ENCODE measurements at regions not wholly inside any gene's neighbourhood (a gene's known extent, or its start where the extent isn't known, plus 50 kb on each side); places are given as distances from the start of the nearest gene placed in this dataset.

DNA sequence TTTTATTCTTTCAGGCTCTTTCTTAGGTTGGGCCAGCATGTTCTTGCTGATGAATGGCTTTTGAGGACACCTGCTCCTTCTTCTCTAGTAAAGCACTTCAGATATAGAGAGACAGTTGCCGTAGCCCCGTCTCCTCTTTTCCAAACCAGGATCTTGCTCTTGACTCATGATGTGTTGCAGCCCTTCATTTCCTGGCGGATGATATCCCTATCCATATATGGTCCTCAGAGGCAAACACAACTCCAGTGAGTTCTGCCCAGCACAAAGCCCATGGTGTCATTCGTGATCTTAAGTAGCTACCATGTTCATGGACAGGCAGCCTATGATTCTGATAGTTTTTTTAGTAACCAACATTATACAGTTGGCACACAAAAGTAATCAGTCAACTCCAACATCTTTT lies 59.8 kb upstream of the ACSL1 start:
- Histone ChIP-seq H3K9me3 (ENCODE audit: low read depth, low read length) (no peaks in the 10 kb centered on the region), H3K4me3 (ENCODE audit: insufficient read depth, low read length) (no peak overlapping the region), H3K27me3 (ENCODE audit: insufficient read depth, low read length) (no peaks in the 10 kb centered on the region), H3K79me2 (ENCODE audit: insufficient read depth, low read length) (no peaks in the 10 kb centered on the region), H4K20me1 (ENCODE audit: insufficient read depth, low read length) (no peaks in the 10 kb centered on the region), H3K4me1 (ENCODE audit: insufficient read depth, low read length) (no peaks in the 10 kb centered on the region), H2AFZ (ENCODE audit: low read length) (no peak overlapping the region), H3K36me3 (ENCODE audit: insufficient read depth, low read length) (no peaks in the 10 kb centered on the region), H3K27ac (ENCODE audit: low read depth, low read length) (no peak overlapping the region), H3K4me2 (ENCODE audit: insufficient read depth, low read length) (no peak overlapping the region)
- DNase-seq (ENCODE audit: insufficient read length, low spot score, missing footprints) = no peak
- TF ChIP-seq, protein P1, sequence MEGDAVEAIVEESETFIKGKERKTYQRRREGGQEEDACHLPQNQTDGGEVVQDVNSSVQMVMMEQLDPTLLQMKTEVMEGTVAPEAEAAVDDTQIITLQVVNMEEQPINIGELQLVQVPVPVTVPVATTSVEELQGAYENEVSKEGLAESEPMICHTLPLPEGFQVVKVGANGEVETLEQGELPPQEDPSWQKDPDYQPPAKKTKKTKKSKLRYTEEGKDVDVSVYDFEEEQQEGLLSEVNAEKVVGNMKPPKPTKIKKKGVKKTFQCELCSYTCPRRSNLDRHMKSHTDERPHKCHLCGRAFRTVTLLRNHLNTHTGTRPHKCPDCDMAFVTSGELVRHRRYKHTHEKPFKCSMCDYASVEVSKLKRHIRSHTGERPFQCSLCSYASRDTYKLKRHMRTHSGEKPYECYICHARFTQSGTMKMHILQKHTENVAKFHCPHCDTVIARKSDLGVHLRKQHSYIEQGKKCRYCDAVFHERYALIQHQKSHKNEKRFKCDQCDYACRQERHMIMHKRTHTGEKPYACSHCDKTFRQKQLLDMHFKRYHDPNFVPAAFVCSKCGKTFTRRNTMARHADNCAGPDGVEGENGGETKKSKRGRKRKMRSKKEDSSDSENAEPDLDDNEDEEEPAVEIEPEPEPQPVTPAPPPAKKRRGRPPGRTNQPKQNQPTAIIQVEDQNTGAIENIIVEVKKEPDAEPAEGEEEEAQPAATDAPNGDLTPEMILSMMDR (IDR thresholded peaks at IDR 0.05; ENCODE audit: extremely low read depth, low read depth, low read length) = no peak

DNA sequence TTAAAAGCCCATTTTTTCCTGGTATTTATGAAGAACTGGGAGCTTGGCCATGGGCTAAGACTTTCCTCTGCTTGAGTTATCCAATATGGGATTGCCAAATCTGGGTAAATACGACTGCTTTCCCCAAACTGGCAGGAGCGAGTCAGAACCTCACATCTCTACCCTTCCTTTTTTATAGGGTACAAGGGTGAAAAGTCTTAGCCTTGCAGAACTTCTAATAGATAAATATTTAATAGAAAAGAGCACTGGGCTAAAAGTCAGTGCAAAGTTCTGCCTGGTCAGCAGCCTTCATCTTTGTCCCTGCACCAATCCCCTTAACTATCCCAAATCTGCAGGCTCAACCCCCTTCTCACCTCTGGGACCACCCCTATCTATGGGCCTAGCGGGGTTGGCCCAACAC lies 61.6 kb upstream of the ACSL1 start:
- H3K4me3 ChIP-seq (ENCODE audit: insufficient read depth, low read length) = no peak overlapping the region
- DNase-seq (ENCODE audit: insufficient read length, low spot score, missing footprints) = no peak
- no peak overlapping the region for H3K4me2 ChIP-seq (ENCODE audit: insufficient read depth, low read length)
- H3K4me1 ChIP-seq (ENCODE audit: insufficient read depth, low read length) = no peaks in the 10 kb centered on the region
- H3K27me3 ChIP-seq (ENCODE audit: insufficient read depth, low read length) = no peaks in the 10 kb centered on the region
- H3K27ac ChIP-seq (ENCODE audit: low read depth, low read length) = no peak overlapping the region
- H2AFZ ChIP-seq (ENCODE audit: low read length) = no peak overlapping the region
- H3K79me2 ChIP-seq (ENCODE audit: insufficient read depth, low read length) = no peaks in the 10 kb centered on the region
- no peaks in the 10 kb centered on the region for H3K36me3 ChIP-seq (ENCODE audit: insufficient read depth, low read length)
- H4K20me1 ChIP-seq (ENCODE audit: insufficient read depth, low read length) = no peaks in the 10 kb centered on the region
- TF ChIP-seq, protein P1 (IDR thresholded peaks at IDR 0.05; ENCODE audit: extremely low read depth, low read depth, low read length) = no peak
- H3K9me3 ChIP-seq (ENCODE audit: low read depth, low read length) = no peaks in the 10 kb centered on the region

DNA sequence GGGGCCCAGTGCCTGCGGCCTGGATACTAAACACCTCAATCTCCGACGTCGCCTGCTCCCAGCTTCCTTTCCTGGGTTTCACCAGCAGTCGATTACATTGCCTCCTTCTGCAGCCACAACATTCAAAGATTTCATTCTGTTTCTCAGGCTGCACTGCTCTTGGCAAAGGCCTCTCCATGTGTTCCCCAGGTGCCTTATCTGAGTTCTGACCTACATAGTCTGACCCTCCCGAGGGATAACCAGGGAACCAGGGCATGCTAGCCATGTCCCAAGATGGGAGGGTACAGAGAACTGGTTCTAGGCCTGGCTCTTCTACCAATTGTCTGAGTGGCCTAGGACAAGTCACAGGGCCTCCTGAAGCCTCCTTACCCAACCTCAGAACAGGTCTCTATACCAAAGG lies 62.2 kb upstream of the ACSL1 start:
- H3K4me1 ChIP-seq (ENCODE audit: insufficient read depth, low read length) = no peaks in the 10 kb centered on the region
- no peaks in the 10 kb centered on the region for H3K9me3 ChIP-seq (ENCODE audit: low read depth, low read length)
- no peaks in the 10 kb centered on the region for H3K27me3 ChIP-seq (ENCODE audit: insufficient read depth, low read length)
- no peak for DNase-seq (ENCODE audit: insufficient read length, low spot score, missing footprints)
- H3K36me3 ChIP-seq (ENCODE audit: insufficient read depth, low read length) = no peaks in the 10 kb centered on the region
- TF ChIP-seq, protein P1 (IDR thresholded peaks at IDR 0.05; ENCODE audit: extremely low read depth, low read depth, low read length) = no peak
- no peak overlapping the region for H2AFZ ChIP-seq (ENCODE audit: low read length)
- H4K20me1 ChIP-seq (ENCODE audit: insufficient read depth, low read length) = no peaks in the 10 kb centered on the region
- no peak overlapping the region for H3K4me3 ChIP-seq (ENCODE audit: insufficient read depth, low read length)
- H3K27ac ChIP-seq (ENCODE audit: low read depth, low read length) = no peak overlapping the region
- no peaks in the 10 kb centered on the region for H3K79me2 ChIP-seq (ENCODE audit: insufficient read depth, low read length)
- no peak overlapping the region for H3K4me2 ChIP-seq (ENCODE audit: insufficient read depth, low read length)

DNA sequence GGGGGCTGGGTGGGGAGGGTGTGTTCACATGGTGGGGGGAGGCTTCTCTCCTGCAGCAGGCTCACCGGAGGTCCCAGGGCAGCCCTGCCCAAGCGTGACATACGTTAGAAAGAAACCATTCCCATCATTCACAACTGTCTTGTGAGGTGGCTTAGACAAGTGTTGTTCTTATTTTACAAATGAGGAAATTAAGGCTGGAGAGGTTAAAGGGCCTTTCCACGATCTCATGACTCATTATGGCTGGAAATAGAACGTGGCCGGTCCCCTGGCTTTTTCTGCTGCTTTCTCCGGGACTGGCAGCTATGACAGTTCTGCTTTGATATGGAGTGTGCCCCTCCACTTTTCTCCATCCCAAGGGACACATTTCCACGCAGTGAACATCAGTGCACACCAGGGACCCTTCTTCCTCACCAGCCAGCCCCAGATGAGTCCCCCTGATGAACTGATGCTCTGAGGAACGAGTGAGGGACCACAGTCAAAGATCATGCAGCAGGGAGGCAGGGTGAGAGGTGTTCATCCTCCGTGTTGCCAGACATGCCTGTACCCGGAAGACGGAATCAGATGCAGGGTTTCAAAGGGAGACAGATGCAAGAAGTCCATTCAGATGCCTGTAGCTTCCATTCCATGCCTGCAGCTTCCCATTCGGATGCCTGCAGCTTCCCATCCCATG lies 64.0 kb upstream of the ACSL1 start:
- Histone ChIP-seq H3K4me2 (ENCODE audit: insufficient read depth, low read length) (no peak overlapping the region), H4K20me1 (ENCODE audit: insufficient read depth, low read length) (no peaks in the 10 kb centered on the region), H3K4me1 (ENCODE audit: insufficient read depth, low read length) (no peaks in the 10 kb centered on the region), H3K4me3 (ENCODE audit: insufficient read depth, low read length) (no peak overlapping the region), H2AFZ (ENCODE audit: low read length) (no peak overlapping the region), H3K27ac (ENCODE audit: low read depth, low read length) (no peak overlapping the region), H3K79me2 (ENCODE audit: insufficient read depth, low read length) (no peaks in the 10 kb centered on the region), H3K9me3 (ENCODE audit: low read depth, low read length) (no peaks in the 10 kb centered on the region), H3K27me3 (ENCODE audit: insufficient read depth, low read length) (peaks cover 9% of the 10 kb centered on the region), H3K36me3 (ENCODE audit: insufficient read depth, low read length) (no peaks in the 10 kb centered on the region)
- DNase-seq (ENCODE audit: insufficient read length, low spot score, missing footprints) = no peak
- TF ChIP-seq, protein P1 (IDR thresholded peaks at IDR 0.05; ENCODE audit: extremely low read depth, low read depth, low read length) = no peak

All from osteoblast (primary cell).